AG04450 (cell line): ENCODE measurements at regions not wholly inside any gene's neighbourhood (a gene's known extent, or its start where the extent isn't known, plus 50 kb on each side); places are given as distances from the start of the nearest gene placed in this dataset.

Source experiments
- CTCF ChIA-PET: fragments of 300-600, 350-600 bp; formaldehyde crosslinking; extraction: SDS; loops from one replicate; lab custom pipeline; 2022; ENCODE audit warnings: antibody characterized with exemption, inconsistent platforms; lab: Charles Lee
- POLR2A ChIA-PET: fragments of 350-600 bp; formaldehyde crosslinking; extraction: SDS; loops from one replicate; lab custom pipeline; 2021; ENCODE audit warnings: antibody characterized with exemption, inconsistent platforms; lab: Yijun Ruan, JAX
- DNase-seq: peaks from one replicate; pipeline ENCODE4 v3.0.0-alpha.2; 2011; ENCODE audit warnings: low read depth, low spot score
- H3K27ac ChIP-seq: one replicate; pipeline ENCODE4 v1.5.1; 2012; ENCODE audit warnings: low read depth, low read length, control low read depth
- H3K27me3 ChIP-seq: one replicate; pipeline ENCODE4 v1.6.0; 2012; ENCODE audit warnings: low read length; ENCODE audit not compliant: control insufficient read depth, insufficient read depth
- H3K4me3 ChIP-seq: 2 replicates; pipeline ENCODE4 v1.5.1; 2011; ENCODE audit warnings: mild to moderate bottlenecking, low read depth, low read length, control low read depth
- H3K9me3 ChIP-seq: 2 replicates; pipeline ENCODE4 v1.5.1; 2012; ENCODE audit warnings: low read length; ENCODE audit not compliant: control insufficient read depth, insufficient read depth
- TF ChIP-seq, protein P1 (sequence below): IDR thresholded peaks from 2 replicates; pipeline ENCODE4 v1.5.1; 2011; ENCODE audit warnings: low read depth, low read length, control low read depth, inconsistent platforms

DNA sequence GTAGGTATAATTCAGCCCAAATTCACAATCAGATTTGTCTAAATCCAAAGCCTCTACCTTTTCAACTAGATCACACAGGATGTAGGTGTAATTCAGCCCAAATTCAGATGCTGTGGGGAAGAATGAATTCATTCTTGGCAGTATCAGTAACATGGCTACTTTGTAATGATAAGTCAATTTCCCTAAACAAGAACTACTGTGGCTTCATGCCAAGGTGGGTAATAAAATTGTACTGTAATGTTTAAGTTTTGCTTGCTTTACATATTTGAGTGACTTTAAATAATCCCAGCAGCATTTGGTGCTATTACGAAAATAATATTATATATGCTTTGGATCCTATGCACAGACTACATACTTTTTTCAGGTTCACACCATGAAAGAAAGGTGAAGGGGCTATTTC, 239.1 kb downstream of the HDGFL1 start:
- POLR2A ChIA-PET = no interaction called here
- no peaks in the 10 kb centered on the region for H3K27me3 ChIP-seq
- no peaks in the 10 kb centered on the region for H3K9me3 ChIP-seq
- TF ChIP-seq, protein P1, sequence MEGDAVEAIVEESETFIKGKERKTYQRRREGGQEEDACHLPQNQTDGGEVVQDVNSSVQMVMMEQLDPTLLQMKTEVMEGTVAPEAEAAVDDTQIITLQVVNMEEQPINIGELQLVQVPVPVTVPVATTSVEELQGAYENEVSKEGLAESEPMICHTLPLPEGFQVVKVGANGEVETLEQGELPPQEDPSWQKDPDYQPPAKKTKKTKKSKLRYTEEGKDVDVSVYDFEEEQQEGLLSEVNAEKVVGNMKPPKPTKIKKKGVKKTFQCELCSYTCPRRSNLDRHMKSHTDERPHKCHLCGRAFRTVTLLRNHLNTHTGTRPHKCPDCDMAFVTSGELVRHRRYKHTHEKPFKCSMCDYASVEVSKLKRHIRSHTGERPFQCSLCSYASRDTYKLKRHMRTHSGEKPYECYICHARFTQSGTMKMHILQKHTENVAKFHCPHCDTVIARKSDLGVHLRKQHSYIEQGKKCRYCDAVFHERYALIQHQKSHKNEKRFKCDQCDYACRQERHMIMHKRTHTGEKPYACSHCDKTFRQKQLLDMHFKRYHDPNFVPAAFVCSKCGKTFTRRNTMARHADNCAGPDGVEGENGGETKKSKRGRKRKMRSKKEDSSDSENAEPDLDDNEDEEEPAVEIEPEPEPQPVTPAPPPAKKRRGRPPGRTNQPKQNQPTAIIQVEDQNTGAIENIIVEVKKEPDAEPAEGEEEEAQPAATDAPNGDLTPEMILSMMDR = no peak
- CTCF ChIA-PET = no interaction called here
- no peak overlapping the region for H3K4me3 ChIP-seq
- no peak for DNase-seq
- no peak overlapping the region for H3K27ac ChIP-seq

DNA sequence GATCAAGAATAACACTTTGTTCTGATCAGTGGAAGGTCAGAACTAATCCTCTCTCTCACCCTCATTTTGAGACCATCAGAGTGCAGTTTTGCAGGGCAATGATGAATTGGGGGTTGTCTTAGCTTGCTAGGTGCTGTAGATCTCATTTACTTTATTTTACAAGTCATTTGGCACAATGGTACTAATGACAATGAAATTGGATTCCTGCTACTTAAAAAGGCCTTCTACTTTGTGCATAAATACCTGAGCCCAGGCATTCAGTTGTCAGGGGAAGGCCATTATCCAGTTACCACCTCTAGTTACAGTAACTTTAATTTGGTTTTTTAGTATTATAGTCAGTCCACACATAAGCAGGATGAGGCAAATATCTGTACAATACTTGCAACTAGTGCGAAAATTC, 240.0 kb downstream of the HDGFL1 start:
- TF ChIP-seq, protein P1 = no peak
- Histone ChIP-seq H3K4me3 (no peak overlapping the region), H3K9me3 (no peaks in the 10 kb centered on the region; the same call in 1 of the 2 replicates), H3K27me3 (no peaks in the 10 kb centered on the region), H3K27ac (no peak overlapping the region)
- POLR2A ChIA-PET = no interaction called here
- CTCF ChIA-PET = no interaction called here
- no peak for DNase-seq

DNA sequence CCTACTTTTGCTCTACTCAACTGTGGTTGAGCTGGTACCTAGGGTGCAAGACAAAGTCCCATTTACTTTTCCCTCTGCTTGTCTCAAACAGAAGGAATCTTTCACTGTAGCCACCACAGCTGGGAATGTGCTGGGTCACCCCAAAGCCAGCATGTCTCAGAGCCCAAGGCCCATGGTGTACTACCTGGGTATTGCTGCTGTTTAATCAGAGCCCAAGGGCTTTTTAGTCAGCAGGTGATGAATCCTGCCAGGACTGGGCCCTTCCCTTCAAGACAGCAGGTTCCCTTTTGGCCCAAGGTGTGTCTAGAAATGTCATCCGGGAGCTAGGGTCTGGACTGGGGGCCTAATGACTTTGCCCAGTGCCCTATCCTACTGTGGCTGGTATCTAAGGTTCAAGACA, 249.8 kb downstream of the HDGFL1 start:
- Histone ChIP-seq H3K9me3 (no peaks in the 10 kb centered on the region; the same call in 1 of the 2 replicates), H3K27me3 (no peaks in the 10 kb centered on the region), H3K27ac (no peak overlapping the region), H3K4me3 (no peak overlapping the region)
- POLR2A ChIA-PET = no interaction called here
- TF ChIP-seq, protein P1 = no peak
- CTCF ChIA-PET = no interaction called here
- no peak for DNase-seq

DNA sequence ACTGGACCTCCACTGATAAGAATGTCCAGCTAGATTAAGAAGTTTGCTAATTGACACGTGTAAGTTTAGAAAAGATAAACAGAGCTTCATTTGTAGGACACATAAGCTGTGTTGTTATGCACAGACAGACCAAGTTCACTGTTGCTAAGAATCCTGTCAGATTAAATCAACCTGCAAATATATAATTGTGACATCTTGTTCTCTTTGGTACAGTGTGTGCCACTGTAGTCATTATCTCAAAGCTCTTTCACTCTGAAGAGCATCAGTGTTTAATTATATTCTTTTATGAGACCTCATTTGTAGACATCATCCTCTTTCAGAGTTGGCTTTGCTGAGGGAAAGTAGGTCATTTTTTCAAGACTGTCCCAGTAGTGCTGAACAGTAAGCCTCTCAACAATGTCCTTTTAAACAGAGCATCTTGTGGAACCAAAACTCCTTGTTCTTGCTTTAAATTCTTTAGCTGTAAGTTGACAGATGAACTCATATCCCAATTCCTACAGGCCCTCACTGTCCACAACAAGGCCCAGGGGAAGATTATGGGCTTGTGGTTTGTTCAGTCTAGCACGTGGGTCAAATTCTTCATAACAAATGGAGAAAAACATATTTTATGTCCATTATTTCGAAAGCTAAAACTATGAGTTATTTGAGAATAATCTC, 252.4 kb downstream of the HDGFL1 start:
- H3K27ac ChIP-seq = no peak overlapping the region
- DNase-seq = no peak
- TF ChIP-seq, protein P1 = no peak
- ChIA-PET CTCF (interaction anchor here (0.6 kb wide), 2 partner anchors 624 to 1233 kb away, joined by 3 read pairs; no protein-coding TSS in a partner anchor), POLR2A (no interaction called here)
- H3K27me3 ChIP-seq = no peaks in the 10 kb centered on the region
- no peaks in the 10 kb centered on the region for H3K9me3 ChIP-seq
- H3K4me3 ChIP-seq = no peak overlapping the region

DNA sequence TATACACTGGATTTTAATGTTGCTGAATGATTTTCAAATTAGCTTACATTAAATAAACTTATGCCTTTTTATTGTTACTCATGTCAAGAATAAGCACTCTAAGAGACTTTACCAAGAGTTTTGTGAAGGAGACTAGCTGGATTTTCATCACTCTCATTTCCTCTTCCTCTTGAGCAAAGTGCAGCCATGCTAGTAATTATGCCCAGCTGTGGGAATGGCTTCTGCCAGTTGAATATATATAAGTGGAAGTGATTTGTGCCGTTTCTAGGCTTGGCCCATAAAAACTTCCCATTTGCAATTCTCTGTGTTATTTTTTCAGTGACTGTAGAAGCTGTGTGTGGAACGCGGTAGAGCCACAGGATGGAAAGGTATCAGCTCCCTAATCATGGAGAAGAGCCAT, 255.8 kb downstream of the HDGFL1 start:
- POLR2A ChIA-PET = no interaction called here
- no peak overlapping the region for H3K27ac ChIP-seq

More for the DNA sequence above, 255.8 kb downstream of the HDGFL1 start:
- no peak overlapping the region for H3K4me3 ChIP-seq
- CTCF ChIA-PET = no interaction called here
- no peaks in the 10 kb centered on the region for H3K9me3 ChIP-seq
- no peaks in the 10 kb centered on the region for H3K27me3 ChIP-seq
- DNase-seq = no peak
- TF ChIP-seq, protein P1 = no peak
